Fibroblast of villous mesenchyme (primary cell): ENCODE measurements at regions not wholly inside any gene's neighbourhood (a gene's known extent, or its start where the extent isn't known, plus 50 kb on each side); places are given as distances from the start of the nearest gene placed in this dataset.

Experiments
- DNase-seq: peaks from one replicate; pipeline ENCODE4 v3.0.0-alpha.2; 2010; ENCODE audit warnings: low read depth
- H3K4me3 ChIP-seq: 2 replicates; pipeline ENCODE4 v1.5.1; 2011; ENCODE audit warnings: low read depth, mild to moderate bottlenecking, low read length
- TF ChIP-seq, protein P1 (sequence below): IDR thresholded peaks from 2 replicates; pipeline ENCODE4 v1.5.1; 2012; ENCODE audit warnings: low read depth, mild to moderate bottlenecking, low read length; ENCODE audit not compliant: insufficient read depth

DNA sequence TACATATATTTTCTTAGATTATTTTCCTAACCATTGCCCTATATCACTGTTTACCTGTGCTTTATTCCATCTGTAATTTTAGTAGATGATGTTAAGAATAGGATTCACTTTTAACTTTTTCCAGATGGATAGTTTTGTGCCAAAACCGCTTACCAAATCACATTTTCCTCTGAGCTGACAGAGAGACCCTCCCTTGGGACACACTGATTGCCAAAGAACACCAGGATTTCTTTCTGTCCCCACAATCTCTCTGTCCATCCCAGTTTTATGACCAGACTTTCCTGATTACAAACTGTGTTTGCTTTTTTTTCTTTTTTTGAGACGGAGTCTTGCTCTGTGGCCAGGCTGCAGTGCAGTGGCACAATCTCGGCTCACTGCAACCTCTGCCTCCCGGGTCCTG, 81.3 kb upstream of the SPATA31C2 start:
- TF ChIP-seq, protein P1, sequence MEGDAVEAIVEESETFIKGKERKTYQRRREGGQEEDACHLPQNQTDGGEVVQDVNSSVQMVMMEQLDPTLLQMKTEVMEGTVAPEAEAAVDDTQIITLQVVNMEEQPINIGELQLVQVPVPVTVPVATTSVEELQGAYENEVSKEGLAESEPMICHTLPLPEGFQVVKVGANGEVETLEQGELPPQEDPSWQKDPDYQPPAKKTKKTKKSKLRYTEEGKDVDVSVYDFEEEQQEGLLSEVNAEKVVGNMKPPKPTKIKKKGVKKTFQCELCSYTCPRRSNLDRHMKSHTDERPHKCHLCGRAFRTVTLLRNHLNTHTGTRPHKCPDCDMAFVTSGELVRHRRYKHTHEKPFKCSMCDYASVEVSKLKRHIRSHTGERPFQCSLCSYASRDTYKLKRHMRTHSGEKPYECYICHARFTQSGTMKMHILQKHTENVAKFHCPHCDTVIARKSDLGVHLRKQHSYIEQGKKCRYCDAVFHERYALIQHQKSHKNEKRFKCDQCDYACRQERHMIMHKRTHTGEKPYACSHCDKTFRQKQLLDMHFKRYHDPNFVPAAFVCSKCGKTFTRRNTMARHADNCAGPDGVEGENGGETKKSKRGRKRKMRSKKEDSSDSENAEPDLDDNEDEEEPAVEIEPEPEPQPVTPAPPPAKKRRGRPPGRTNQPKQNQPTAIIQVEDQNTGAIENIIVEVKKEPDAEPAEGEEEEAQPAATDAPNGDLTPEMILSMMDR = no peak
- DNase-seq = no peak
- no peak overlapping the region for H3K4me3 ChIP-seq

DNA sequence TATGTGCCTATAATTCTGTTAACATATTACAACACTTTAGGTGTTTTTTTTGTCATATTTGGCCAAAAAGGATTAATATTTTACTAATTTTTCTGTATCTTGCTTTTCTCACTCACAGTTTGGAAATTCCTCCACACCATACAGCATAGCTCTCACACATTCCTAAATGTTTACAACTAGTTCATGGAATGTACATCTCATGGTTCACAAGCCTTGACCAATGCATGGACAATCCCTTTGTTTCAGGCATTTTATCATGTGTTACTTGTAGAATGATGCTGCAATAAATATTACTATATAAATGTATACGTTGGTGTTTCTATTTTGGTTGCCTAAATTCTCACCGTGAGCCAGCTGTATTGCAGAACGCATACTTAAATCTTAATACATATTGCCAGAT, 80.5 kb upstream of the SPATA31C2 start:
- H3K4me3 ChIP-seq = no peak overlapping the region
- TF ChIP-seq, protein P1 = no peak
- DNase-seq = peak; percentile 44

DNA sequence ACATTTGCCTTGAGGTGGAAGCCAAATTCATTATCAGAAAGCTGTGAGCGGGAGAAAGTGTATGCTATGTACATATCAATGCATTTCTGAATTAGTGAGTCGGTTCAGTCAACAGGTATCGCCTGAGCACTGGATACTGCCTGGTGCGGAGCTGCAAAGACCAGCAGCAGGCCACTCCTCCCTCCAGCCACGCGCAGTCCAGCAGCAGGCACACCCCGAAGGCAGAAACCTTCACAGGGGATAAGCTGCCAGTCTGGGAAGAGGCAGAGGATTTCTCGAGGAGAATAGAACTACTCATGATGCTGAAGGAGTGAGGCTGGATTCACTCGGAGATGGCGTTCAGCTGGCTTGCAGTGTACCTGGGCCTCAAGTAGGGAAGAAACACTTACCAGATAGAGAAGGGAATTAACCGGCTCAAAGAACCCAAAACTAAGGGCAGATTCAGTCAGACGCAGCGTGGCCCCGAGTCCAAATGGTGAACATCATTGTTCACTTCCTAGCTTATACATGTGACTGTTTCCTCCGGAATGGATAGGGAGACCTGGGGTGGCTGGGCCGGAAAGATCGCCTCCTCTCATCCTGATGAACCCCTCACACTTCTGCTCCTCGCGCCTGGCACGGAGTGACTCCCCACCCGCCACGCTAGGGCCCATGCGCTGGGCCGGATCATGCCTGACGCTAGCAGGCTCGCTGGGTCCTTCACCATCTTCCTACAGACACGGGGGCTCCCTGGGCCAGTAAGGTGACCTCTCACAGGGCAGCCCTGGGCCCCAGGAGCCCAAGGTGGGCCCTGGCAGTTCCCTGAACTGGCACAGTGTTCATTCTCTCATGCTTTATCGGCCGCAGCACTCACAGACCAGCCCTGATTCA, 78.1 kb upstream of the SPATA31C2 start:
- no peak for DNase-seq
- TF ChIP-seq, protein P1 = no peak
- H3K4me3 ChIP-seq = no peak overlapping the region

DNA sequence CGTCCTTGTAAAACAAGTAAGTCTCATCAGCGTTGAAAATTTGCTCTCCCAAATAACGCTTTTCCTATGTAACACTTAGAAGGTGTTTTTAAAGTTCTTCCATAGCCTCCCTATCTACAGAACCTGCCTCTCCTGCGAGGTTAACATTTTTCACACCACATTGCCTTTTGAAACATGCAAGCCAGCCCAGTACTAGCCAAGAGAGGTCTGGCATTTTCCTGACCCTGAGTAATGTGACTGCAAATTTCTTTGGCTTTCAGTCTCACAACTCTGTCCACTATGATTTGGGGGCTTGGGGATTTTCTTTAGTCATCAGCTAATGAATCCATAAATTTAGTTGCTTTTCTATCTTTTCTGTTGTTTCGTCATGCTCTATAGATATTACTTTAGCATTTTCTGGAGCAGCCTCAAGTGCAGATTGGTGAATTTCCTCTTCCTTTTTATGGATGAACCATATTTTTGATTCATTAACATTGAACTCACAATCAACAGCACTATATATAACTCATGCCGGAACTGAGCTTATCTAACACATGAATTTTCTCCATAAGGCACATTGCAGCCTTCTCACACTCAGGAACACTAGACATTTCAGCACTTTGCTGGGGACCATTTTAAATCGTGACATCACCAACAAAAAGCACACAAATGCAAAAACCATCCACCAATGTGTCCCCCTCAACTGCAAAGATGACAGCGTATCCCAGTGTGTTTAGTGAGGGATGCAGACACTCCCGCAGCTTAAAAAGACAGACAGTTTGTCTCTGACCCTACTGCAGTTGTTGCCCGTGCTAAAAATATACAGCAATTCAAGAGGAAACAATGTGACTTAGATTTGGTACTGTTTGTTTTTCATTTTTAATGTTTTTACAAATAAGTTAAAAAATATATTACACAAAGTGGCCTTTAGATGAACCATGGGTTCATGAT, 77.2 kb upstream of the SPATA31C2 start:
- TF ChIP-seq, protein P1 = no peak
- H3K4me3 ChIP-seq = no peak overlapping the region
- no peak for DNase-seq

DNA sequence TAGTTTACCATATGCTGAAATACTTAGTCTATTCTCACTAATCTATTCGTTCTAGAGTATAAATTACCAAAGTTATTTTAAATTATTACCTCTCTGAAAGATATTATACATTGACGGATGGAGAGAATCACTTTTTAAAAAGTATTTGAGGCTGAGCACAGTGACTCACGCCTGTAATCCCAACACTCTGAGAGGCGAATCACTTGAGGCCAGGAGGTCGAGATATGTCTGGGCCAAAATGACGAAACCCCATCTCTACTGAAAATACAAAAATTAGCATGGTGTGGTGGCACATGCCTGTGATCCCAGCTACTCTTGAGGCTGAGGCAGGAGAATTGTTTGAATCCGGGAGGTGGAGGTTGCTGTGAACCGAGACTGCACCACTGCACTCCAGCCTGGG, 64.0 kb upstream of the SPATA31C2 start:
- no peak overlapping the region for H3K4me3 ChIP-seq
- TF ChIP-seq, protein P1 = no peak
- no peak for DNase-seq

- H3K4me3 ChIP-seq = peak overlapping the region; percentile 38
- TF ChIP-seq, protein P1 = no peak
- peak; percentile 94 for DNase-seq
These were observed 60.1 kb upstream of the SPATA31C2 start for GRCh38 chr9:88198341-88198807.
